Astrocyte (in vitro differentiated cells and primary cell): ENCODE measurements at regions not wholly inside any gene's neighbourhood (a gene's known extent, or its start where the extent isn't known, plus 50 kb on each side); places are given as distances from the start of the nearest gene placed in this dataset.

Source experiments
- CTCF ChIP-seq: IDR thresholded peaks from 2 replicates; pipeline ENCODE4 v1.5.1; 2011; ENCODE audit warnings: low read depth, mild to moderate bottlenecking, inconsistent platforms, low read length, moderate library complexity; ENCODE audit not compliant: insufficient read depth
- EZH2 ChIP-seq: IDR thresholded peaks from 2 replicates; pipeline ENCODE4 v1.6.1; 2012; ENCODE audit warnings: mild to moderate bottlenecking, low read length, inconsistent platforms; ENCODE audit not compliant: insufficient read depth

- TF ChIP-seq CTCF: no peak
- no peak for TF ChIP-seq EZH2
Observed at GRCh38 chr9:95610006-95610785, 93.4 kb upstream of the PTCH1 start.
